Activated CD8-positive, alpha-beta T cell treated with anti-CD3 and anti-CD28 coated beads, Interleukin-2, amount 10 ng/mL, durations not matched to agents 7 days and 5 days (primary cell): ENCODE measurements at regions not wholly inside any gene's neighbourhood (a gene's known extent, or its start where the extent isn't known, plus 50 kb on each side); places are given as distances from the start of the nearest gene placed in this dataset.

Experiments used
- ATAC-seq: fragments of 150-1000 bp; cut with Tn5 transposase; one replicate; pipeline ENCODE4 v1.10.0; 2021; ENCODE audit warnings: moderate library complexity
- CTCF ChIA-PET: fragments of 350-600 bp; sonication (Branson Sonifier 250); formaldehyde crosslinking; loops from one replicate; lab custom pipeline; 2021; ENCODE audit warnings: antibody characterized with exemption; lab: Charles Lee
- POLR2A ChIA-PET: fragments of 350-600 bp; sonication (Branson Sonifier 250); formaldehyde crosslinking; loops from one replicate; lab custom pipeline; 2021; ENCODE audit warnings: antibody characterized with exemption; lab: Charles Lee
- DNase-seq: peaks from one replicate; pipeline ENCODE4 v3.0.0-alpha.2; 2020
- H3K27ac Mint-ChIP-seq: one replicate; pipeline ENCODE4 v1.8.0; 2021; ENCODE audit warnings: mild to moderate bottlenecking, mixed read lengths
- H3K27me3 Mint-ChIP-seq: one replicate; pipeline ENCODE4 v1.8.0; 2021; ENCODE audit warnings: low read depth, mixed read lengths
- H3K36me3 Mint-ChIP-seq: one replicate; pipeline ENCODE4 v1.8.0; 2021; ENCODE audit warnings: low read depth, mixed read lengths
- H3K4me1 Mint-ChIP-seq: one replicate; pipeline ENCODE4 v1.8.0; 2021; ENCODE audit warnings: low read depth, mixed read lengths
- H3K4me3 Mint-ChIP-seq: one replicate; pipeline ENCODE4 v1.8.0; 2021; ENCODE audit warnings: mild to moderate bottlenecking, mixed read lengths
- H3K9me3 Mint-ChIP-seq: one replicate; pipeline ENCODE4 v1.8.0; 2022; ENCODE audit warnings: mixed read lengths; ENCODE audit not compliant: insufficient read depth

- H3K4me1 Mint-ChIP-seq: no peaks in the 10 kb centered on the region
- no peaks in the 10 kb centered on the region for H3K27me3 Mint-ChIP-seq
- no peaks in the 10 kb centered on the region for H3K36me3 Mint-ChIP-seq
- H3K9me3 Mint-ChIP-seq: peaks cover 8% of the 10 kb centered on the region
- DNase-seq: no peak
- H3K4me3 Mint-ChIP-seq: no peak overlapping the region
- ATAC-seq: no peak
- ChIA-PET CTCF (no interaction called here), POLR2A (no interaction called here)
- no peak overlapping the region for H3K27ac Mint-ChIP-seq
Observed at GRCh38 chr12:77648716-77649115, 182.0 kb upstream of the NAV3 start.

GRCh38 chr12:77645966-77646598 is 184.6 kb upstream of the NAV3 start:
- no peak overlapping the region for H3K27ac Mint-ChIP-seq
- ATAC-seq: no peak
- ChIA-PET CTCF (no interaction called here), POLR2A (no interaction called here)
- H3K9me3 Mint-ChIP-seq: no peaks in the 10 kb centered on the region
- no peaks in the 10 kb centered on the region for H3K36me3 Mint-ChIP-seq
- no peaks in the 10 kb centered on the region for H3K4me1 Mint-ChIP-seq
- no peak for DNase-seq
- H3K4me3 Mint-ChIP-seq: no peak overlapping the region
- H3K27me3 Mint-ChIP-seq: no peaks in the 10 kb centered on the region

DNA sequence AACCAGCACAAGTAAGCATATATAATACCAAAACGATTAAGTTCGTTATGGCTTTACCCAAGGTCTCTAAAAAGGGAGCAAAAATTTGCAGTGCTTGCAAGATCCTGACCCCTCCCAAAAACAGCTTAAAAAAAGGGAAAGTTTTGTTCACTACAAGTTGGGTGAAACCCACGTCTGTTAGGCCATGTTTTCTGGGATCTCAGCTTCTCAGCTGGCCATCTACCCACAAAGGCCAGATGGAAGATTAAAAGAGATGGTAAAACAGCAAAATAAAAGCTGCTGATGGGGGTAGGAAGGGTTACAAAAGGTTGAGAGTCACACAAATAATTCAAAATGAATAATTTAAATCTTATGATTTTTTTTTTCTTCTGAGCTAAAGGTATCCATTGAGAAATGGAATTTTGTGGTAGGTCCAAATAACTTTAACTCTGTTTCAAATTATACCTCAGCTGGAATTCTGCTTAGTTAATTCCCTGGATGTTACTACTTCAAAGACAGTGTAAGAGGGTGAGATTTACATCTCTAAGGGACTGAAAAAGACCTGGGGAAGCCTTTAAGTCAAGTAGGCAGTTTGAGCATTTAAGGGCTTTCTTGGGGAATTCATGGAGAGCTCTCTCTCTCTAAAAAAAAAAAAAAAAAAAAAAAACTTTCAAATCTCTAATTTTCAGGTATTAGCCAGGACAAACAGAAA is 185.6 kb upstream of the NAV3 start:
- no peaks in the 10 kb centered on the region for H3K9me3 Mint-ChIP-seq
- H3K4me3 Mint-ChIP-seq: no peak overlapping the region
- no peak for ATAC-seq
- H3K36me3 Mint-ChIP-seq: no peaks in the 10 kb centered on the region
- ChIA-PET CTCF (no interaction called here), POLR2A (no interaction called here)
- no peak overlapping the region for H3K27ac Mint-ChIP-seq
- no peaks in the 10 kb centered on the region for H3K4me1 Mint-ChIP-seq
- no peaks in the 10 kb centered on the region for H3K27me3 Mint-ChIP-seq
- DNase-seq: no peak

- CTCF ChIA-PET: no interaction called here
- Mint-ChIP-seq H3K27me3 (no peaks in the 10 kb centered on the region), H3K9me3 (no peaks in the 10 kb centered on the region), H3K36me3 (no peaks in the 10 kb centered on the region), H3K4me3 (no peak overlapping the region), H3K4me1 (no peaks in the 10 kb centered on the region), H3K27ac (no peak overlapping the region)
- ATAC-seq (no peak), DNase-seq (no peak)
- POLR2A ChIA-PET: no interaction called here
Observed at GRCh38 chr12:77642246-77642645, 188.4 kb upstream of the NAV3 start.

DNA sequence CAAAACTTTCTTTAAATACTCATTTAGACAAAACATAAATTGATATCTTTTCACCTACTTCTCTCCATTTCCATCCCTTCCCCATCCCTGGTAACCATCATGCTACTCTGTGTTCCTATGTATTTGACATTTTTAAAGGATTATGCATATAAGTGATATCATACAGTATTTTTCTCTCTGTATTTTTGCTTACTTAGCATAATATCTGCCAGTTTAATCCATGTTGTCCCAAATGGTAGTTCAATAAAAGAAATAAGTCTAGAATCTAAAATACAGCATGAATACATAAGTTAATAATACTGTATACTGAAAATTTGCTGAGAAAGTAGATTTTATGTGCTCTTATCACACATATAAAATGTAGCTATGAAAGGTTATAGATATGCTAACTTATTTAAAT is 190.3 kb upstream of the NAV3 start:
- ChIA-PET CTCF (no interaction called here), POLR2A (no interaction called here)
- Mint-ChIP-seq H3K27ac (no peak overlapping the region), H3K27me3 (no peaks in the 10 kb centered on the region), H3K9me3 (no peaks in the 10 kb centered on the region), H3K36me3 (no peaks in the 10 kb centered on the region), H3K4me3 (no peak overlapping the region), H3K4me1 (no peaks in the 10 kb centered on the region)
- ATAC-seq (no peak), DNase-seq (no peak)

GRCh38 chr12:77630790-77631445 is 199.8 kb upstream of the NAV3 start:
- H3K4me3 Mint-ChIP-seq: no peak overlapping the region
- no peak for DNase-seq
- no peak overlapping the region for H3K27ac Mint-ChIP-seq
- no peaks in the 10 kb centered on the region for H3K36me3 Mint-ChIP-seq
- H3K9me3 Mint-ChIP-seq: peaks cover 14% of the 10 kb centered on the region
- no peaks in the 10 kb centered on the region for H3K4me1 Mint-ChIP-seq
- POLR2A ChIA-PET: no interaction called here
- no peaks in the 10 kb centered on the region for H3K27me3 Mint-ChIP-seq
- no peak for ATAC-seq
- CTCF ChIA-PET: no interaction called here

GRCh38 chr12:77630344-77630743 is 200.3 kb upstream of the NAV3 start:
- H3K27me3 Mint-ChIP-seq: no peaks in the 10 kb centered on the region
- ChIA-PET CTCF (no interaction called here), POLR2A (no interaction called here)
- H3K4me1 Mint-ChIP-seq: no peaks in the 10 kb centered on the region
- no peak overlapping the region for H3K27ac Mint-ChIP-seq
- no peaks in the 10 kb centered on the region for H3K36me3 Mint-ChIP-seq
- no peak overlapping the region for H3K4me3 Mint-ChIP-seq
- no peak for DNase-seq
- peaks cover 17% of the 10 kb centered on the region for H3K9me3 Mint-ChIP-seq
- no peak for ATAC-seq

GRCh38 chr12:77629141-77629540 is 201.6 kb upstream of the NAV3 start:
- Mint-ChIP-seq H3K27me3 (no peaks in the 10 kb centered on the region), H3K4me1 (no peaks in the 10 kb centered on the region), H3K27ac (no peak overlapping the region), H3K36me3 (no peaks in the 10 kb centered on the region), H3K4me3 (no peak overlapping the region), H3K9me3 (peaks cover 17% of the 10 kb centered on the region)
- POLR2A ChIA-PET: no interaction called here
- CTCF ChIA-PET: no interaction called here
- DNase-seq (no peak), ATAC-seq (no peak)

DNA sequence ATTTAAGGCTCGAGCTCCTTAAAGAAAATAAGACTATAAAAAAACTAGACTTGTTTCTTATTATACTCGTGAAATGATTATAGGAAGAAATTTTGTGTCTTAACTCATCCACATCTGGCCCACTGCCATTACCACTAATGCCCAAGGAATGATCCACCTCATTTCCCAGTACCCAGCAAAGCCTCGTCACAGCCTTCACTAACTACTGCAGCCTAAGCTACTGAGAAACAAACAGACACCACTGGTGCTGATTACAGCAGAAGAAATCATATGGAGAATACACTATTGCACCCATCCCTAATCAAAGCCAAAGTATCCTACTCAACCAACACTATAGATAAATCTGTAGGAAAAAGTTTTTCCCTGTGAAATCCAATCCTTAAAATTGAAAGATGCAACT is 205.3 kb upstream of the NAV3 start:
- POLR2A ChIA-PET: no interaction called here
- no peak for ATAC-seq

GRCh38 chr12:77619425-77619824 is 211.3 kb upstream of the NAV3 start:
- POLR2A ChIA-PET: no interaction called here
- DNase-seq (no peak), ATAC-seq (no peak)
- Mint-ChIP-seq H3K4me1 (no peaks in the 10 kb centered on the region), H3K4me3 (no peak overlapping the region), H3K9me3 (peaks cover 9% of the 10 kb centered on the region), H3K36me3 (no peaks in the 10 kb centered on the region), H3K27me3 (no peaks in the 10 kb centered on the region), H3K27ac (no peak overlapping the region)
- CTCF ChIA-PET: no interaction called here

More for the DNA sequence above, 205.3 kb upstream of the NAV3 start:
- CTCF ChIA-PET: no interaction called here
- H3K4me1 Mint-ChIP-seq: no peaks in the 10 kb centered on the region
- peaks cover 17% of the 10 kb centered on the region for H3K9me3 Mint-ChIP-seq
- no peak overlapping the region for H3K4me3 Mint-ChIP-seq
- DNase-seq: no peak
- H3K27me3 Mint-ChIP-seq: no peaks in the 10 kb centered on the region
- H3K27ac Mint-ChIP-seq: no peak overlapping the region
- no peaks in the 10 kb centered on the region for H3K36me3 Mint-ChIP-seq

GRCh38 chr12:77617818-77618217 is 212.9 kb upstream of the NAV3 start:
- Mint-ChIP-seq H3K4me1 (no peaks in the 10 kb centered on the region), H3K27ac (no peak overlapping the region), H3K27me3 (no peaks in the 10 kb centered on the region), H3K9me3 (peaks cover 14% of the 10 kb centered on the region), H3K36me3 (no peaks in the 10 kb centered on the region), H3K4me3 (no peak overlapping the region)
- ChIA-PET POLR2A (no interaction called here), CTCF (no interaction called here)
- ATAC-seq: no peak
- no peak for DNase-seq

- no peak overlapping the region for H3K4me3 Mint-ChIP-seq
Observed at GRCh38 chr12:77615332-77615731, 215.4 kb upstream of the NAV3 start.

More at GRCh38 chr12:77615332-77615731, 215.4 kb upstream of the NAV3 start:
- Mint-ChIP-seq H3K36me3 (no peaks in the 10 kb centered on the region), H3K27ac (no peak overlapping the region), H3K9me3 (peaks cover 14% of the 10 kb centered on the region), H3K27me3 (no peaks in the 10 kb centered on the region), H3K4me1 (no peaks in the 10 kb centered on the region)
- ChIA-PET CTCF (no interaction called here), POLR2A (no interaction called here)
- DNase-seq (no peak), ATAC-seq (no peak)
